ENCODE measurements at regions not wholly inside any gene's neighbourhood (a gene's known extent, or its start where the extent isn't known, plus 50 kb on each side); places are given as distances from the start of the nearest gene placed in this dataset.

DNA sequence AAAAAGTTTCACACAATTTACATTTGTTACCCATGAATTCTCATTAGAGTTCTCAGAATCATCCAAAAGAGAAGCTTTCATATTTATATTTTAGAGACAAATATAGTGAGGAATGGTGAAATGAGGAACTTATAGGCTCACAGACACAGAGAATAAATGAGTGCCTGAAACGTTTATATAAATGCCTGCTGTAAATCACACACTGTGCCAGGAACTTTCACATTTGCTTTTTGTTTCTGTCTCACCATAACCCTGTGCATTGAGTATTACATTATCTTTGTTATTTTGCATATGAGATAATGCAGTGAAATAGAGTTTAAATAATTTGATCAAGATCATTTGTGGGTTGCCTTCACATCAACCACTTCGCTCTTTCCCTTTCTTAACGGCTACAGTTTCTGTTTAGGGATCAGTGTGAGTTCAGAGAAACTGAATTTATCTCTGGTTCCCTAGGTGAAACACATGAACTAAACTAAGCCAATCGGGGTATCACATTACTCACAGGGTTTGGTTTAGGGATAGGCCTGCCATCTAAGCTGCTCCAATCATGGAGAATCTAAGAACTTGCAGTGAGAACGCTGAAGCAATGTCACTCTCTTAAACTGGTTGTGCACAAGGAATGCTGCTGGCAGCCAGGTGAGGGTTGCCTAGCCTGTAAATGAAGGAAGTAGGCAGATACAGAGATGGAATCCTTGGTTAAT, 1339.2 kb upstream of the TENM4 start:
- Histone ChIP-seq H3K9me3 (ENCODE audit: low read length) (no peaks in the 10 kb centered on the region), H3K9ac (ENCODE audit: low read length) (no peak overlapping the region)

DNA sequence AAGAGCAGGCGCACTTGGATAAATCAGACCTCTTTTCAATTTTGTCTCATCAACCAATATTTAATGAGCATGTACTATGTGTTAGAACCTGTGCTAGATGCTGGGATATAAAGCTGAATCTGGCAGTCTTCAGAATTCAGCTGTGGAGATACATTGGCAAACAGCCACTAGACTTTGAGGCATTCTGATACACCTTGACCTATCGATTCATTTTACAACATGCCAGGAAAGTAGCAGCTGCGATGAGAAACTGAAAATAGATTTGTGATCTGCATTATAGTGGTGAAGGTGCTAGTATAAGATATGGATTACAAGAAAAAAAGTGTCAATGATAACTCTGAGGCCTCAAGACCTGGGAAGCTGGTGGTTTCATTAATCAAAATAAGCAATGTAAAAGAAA, 1338.1 kb upstream of the TENM4 start:
- H3K4me3 ChIP-seq (ENCODE audit: low read depth in 1 of 2, low read length in 2 of 2) = no peak overlapping the region
- H3K27ac ChIP-seq (ENCODE audit: low read depth, low read length) = no peak overlapping the region
- H3K9me3 ChIP-seq (ENCODE audit: low read length) = no peaks in the 10 kb centered on the region
- no peaks in the 10 kb centered on the region for H3K4me1 ChIP-seq (ENCODE audit: insufficient read depth, low read length)
- H3K9ac ChIP-seq (ENCODE audit: low read length) = no peak overlapping the region
- H3K36me3 ChIP-seq (ENCODE audit: insufficient read depth, low read length) = no peaks in the 10 kb centered on the region
- H3K27me3 ChIP-seq (ENCODE audit: control insufficient read depth in 1 of 2, insufficient read depth in 2 of 2, low read length in 2 of 2) = no peaks in the 10 kb centered on the region

More for the DNA sequence above, 1339.2 kb upstream of the TENM4 start:
- no peaks in the 10 kb centered on the region for H3K36me3 ChIP-seq (ENCODE audit: insufficient read depth, low read length)
- no peaks in the 10 kb centered on the region for H3K27me3 ChIP-seq (ENCODE audit: control insufficient read depth in 1 of 2, insufficient read depth in 2 of 2, low read length in 2 of 2)
- H3K27ac ChIP-seq (ENCODE audit: low read depth, low read length) = no peak overlapping the region
- H3K4me3 ChIP-seq (ENCODE audit: low read depth in 1 of 2, low read length in 2 of 2) = no peak overlapping the region
- H3K4me1 ChIP-seq (ENCODE audit: insufficient read depth, low read length) = no peaks in the 10 kb centered on the region

DNA sequence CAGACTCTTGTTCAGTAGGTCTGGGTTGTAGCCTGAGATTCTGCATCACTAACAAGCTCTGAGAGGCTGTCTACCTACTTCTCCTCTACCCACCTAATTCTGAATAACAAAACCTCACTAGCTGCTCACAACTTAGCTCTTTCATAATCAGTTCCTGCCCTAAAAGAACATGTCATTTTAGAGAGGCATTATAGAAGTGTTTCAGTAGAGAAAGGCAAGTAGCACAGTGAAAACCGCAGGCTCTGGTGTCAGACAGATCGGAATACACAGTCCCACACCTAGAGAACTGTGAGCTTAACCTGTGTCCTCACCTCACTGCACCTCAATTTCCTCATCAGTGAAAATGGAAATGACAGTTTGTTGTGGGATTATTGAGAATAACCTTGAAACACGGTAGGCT, 1337.6 kb upstream of the TENM4 start:
- Histone ChIP-seq H3K36me3 (ENCODE audit: insufficient read depth, low read length) (no peaks in the 10 kb centered on the region), H3K9me3 (ENCODE audit: low read length) (no peaks in the 10 kb centered on the region), H3K9ac (ENCODE audit: low read length) (no peak overlapping the region), H3K27ac (ENCODE audit: low read depth, low read length) (no peak overlapping the region), H3K27me3 (ENCODE audit: control insufficient read depth in 1 of 2, insufficient read depth in 2 of 2, low read length in 2 of 2) (no peaks in the 10 kb centered on the region), H3K4me3 (ENCODE audit: low read depth in 1 of 2, low read length in 2 of 2) (no peak overlapping the region), H3K4me1 (ENCODE audit: insufficient read depth, low read length) (no peaks in the 10 kb centered on the region)

DNA sequence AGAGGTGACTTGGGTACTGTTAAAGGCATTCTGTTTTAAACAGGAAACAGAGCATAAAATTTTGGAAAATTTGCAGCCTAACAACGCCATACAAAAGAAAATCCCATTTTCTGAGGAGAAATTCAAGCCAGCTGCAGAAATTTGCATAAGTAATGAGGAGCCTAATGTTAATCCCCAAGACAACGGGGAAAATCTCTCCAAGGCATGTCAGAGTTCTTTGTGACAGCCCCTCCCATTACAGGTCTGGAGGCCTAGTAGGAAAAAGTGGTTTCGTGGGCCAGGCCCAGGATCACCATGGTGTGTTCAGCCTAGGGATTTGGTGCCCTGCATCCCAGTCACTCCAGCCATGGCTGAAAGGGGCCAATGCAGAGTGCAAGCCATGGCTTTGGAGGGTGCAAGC, 1333.1 kb upstream of the TENM4 start:
- Histone ChIP-seq H3K27me3 (ENCODE audit: control insufficient read depth in 1 of 2, insufficient read depth in 2 of 2, low read length in 2 of 2) (no peaks in the 10 kb centered on the region), H3K36me3 (ENCODE audit: insufficient read depth, low read length) (no peaks in the 10 kb centered on the region), H3K4me1 (ENCODE audit: insufficient read depth, low read length) (no peaks in the 10 kb centered on the region), H3K27ac (ENCODE audit: low read depth, low read length) (no peak overlapping the region), H3K9ac (ENCODE audit: low read length) (no peak overlapping the region), H3K4me3 (ENCODE audit: low read depth in 1 of 2, low read length in 2 of 2) (no peak overlapping the region), H3K9me3 (ENCODE audit: low read length) (no peaks in the 10 kb centered on the region)

DNA sequence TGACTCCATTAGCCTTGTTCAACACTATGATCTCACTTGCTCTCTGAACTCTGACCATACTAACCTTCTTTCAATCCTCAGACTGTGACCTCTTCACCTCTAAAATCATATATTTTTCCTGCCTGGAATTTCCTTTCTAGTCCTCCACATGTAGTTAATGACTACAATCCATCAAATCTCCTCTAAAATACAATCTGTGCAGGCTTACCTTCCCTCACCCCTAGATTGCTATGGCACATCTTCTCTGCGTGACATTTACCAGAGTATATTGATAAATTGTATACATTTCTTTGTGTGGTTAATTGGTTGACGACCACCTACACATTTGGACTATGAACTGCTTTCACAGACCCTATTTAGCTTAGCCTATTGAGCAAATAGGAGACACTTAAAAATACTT, 1330.2 kb upstream of the TENM4 start:
- Histone ChIP-seq H3K9me3 (ENCODE audit: low read length) (no peaks in the 10 kb centered on the region), H3K4me1 (ENCODE audit: insufficient read depth, low read length) (no peaks in the 10 kb centered on the region), H3K36me3 (ENCODE audit: insufficient read depth, low read length) (no peaks in the 10 kb centered on the region), H3K27me3 (ENCODE audit: control insufficient read depth in 1 of 2, insufficient read depth in 2 of 2, low read length in 2 of 2) (no peaks in the 10 kb centered on the region), H3K4me3 (ENCODE audit: low read depth in 1 of 2, low read length in 2 of 2) (no peak overlapping the region), H3K9ac (ENCODE audit: low read length) (no peak overlapping the region), H3K27ac (ENCODE audit: low read depth, low read length) (no peak overlapping the region)

DNA sequence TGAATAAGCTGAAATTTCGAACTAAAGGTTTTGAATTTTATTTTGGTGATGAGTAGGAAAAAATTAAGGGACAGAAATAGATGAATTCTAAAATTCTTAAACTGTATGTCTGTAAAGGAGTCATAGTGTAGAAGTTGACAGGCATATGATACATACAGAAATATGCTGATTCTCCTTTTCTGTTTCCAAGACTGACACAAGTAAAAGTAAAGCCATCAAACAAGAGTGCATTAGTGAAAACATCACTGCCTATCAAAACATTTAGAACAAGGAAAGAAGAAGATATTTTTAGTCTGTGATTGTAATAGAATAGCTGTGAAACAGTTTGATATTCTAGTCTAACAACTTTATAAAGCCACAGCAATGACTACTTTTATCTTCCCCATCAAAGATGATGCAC, 1318.0 kb upstream of the TENM4 start:
- no peak overlapping the region for H3K4me3 ChIP-seq (ENCODE audit: low read depth in 1 of 2, low read length in 2 of 2)
- H3K27me3 ChIP-seq (ENCODE audit: control insufficient read depth in 1 of 2, insufficient read depth in 2 of 2, low read length in 2 of 2) = no peaks in the 10 kb centered on the region
- H3K4me1 ChIP-seq (ENCODE audit: insufficient read depth, low read length) = no peaks in the 10 kb centered on the region
- H3K27ac ChIP-seq (ENCODE audit: low read depth, low read length) = no peak overlapping the region
- no peaks in the 10 kb centered on the region for H3K36me3 ChIP-seq (ENCODE audit: insufficient read depth, low read length)
- H3K9me3 ChIP-seq (ENCODE audit: low read length) = no peaks in the 10 kb centered on the region
- no peak overlapping the region for H3K9ac ChIP-seq (ENCODE audit: low read length)

DNA sequence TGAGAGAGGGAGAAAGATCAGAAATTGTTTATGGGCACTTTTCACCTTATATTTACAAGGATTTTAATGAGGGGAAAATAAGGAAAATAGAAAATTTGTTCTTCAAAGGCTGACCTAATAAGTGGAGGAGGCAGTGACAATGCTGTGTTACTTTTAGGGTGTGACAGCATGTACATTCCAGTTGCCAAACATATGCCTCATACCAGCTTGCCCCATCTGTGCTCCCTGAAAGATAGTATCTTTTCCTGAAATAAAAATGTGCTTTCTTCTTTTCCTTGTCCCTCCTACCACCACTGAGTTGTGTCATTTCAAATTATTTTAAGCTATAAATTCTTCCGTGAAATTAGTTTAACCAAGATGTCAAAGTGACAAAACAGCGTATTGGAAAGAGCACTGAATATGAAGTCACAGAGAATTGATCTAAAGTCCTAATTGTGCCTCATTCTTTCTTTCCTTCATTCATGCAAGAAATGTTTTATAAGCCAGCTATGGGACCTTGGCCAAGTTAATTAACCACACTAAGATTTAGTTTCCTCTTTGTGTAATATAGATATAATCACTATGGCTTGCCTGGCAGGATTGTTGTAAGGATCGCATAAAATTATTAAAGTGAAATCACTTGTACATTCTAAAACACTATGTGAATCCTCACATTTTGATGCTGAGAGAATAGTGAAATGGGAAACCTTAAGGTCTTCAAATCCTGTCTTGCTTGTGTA, 1307.5 kb upstream of the TENM4 start:
- Histone ChIP-seq H3K9ac (ENCODE audit: low read length) (no peak overlapping the region), H3K4me3 (ENCODE audit: low read depth in 1 of 2, low read length in 2 of 2) (no peak overlapping the region), H3K9me3 (ENCODE audit: low read length) (no peaks in the 10 kb centered on the region), H3K27me3 (ENCODE audit: control insufficient read depth in 1 of 2, insufficient read depth in 2 of 2, low read length in 2 of 2) (no peaks in the 10 kb centered on the region), H3K4me1 (ENCODE audit: insufficient read depth, low read length) (no peaks in the 10 kb centered on the region), H3K36me3 (ENCODE audit: insufficient read depth, low read length) (no peaks in the 10 kb centered on the region), H3K27ac (ENCODE audit: low read depth, low read length) (no peak overlapping the region)

DNA sequence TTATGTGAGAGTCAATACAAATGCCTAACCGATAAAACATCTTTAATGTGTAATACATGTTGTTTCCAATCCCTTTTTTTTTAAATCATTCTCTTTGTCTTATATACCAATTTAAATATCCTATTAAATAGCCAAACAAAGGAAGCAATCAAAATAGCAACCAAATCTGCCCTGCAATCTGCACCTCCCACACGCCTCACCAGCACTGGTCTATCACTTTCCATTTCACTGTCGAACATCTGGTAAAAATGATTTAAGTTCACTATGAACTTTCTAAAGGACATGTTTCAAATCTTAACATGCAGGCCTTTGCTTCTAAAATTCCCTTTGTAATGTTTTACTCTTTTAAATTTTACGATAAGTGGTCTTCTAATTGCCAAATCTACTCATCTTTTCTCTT, 1305.5 kb upstream of the TENM4 start:
- no peak overlapping the region for H3K4me3 ChIP-seq (ENCODE audit: low read depth in 1 of 2, low read length in 2 of 2)
- H3K27ac ChIP-seq (ENCODE audit: low read depth, low read length) = no peak overlapping the region
- no peaks in the 10 kb centered on the region for H3K27me3 ChIP-seq (ENCODE audit: control insufficient read depth in 1 of 2, insufficient read depth in 2 of 2, low read length in 2 of 2)
- no peak overlapping the region for H3K9ac ChIP-seq (ENCODE audit: low read length)
- no peaks in the 10 kb centered on the region for H3K36me3 ChIP-seq (ENCODE audit: insufficient read depth, low read length)
- no peaks in the 10 kb centered on the region for H3K4me1 ChIP-seq (ENCODE audit: insufficient read depth, low read length)
- H3K9me3 ChIP-seq (ENCODE audit: low read length) = no peaks in the 10 kb centered on the region

DNA sequence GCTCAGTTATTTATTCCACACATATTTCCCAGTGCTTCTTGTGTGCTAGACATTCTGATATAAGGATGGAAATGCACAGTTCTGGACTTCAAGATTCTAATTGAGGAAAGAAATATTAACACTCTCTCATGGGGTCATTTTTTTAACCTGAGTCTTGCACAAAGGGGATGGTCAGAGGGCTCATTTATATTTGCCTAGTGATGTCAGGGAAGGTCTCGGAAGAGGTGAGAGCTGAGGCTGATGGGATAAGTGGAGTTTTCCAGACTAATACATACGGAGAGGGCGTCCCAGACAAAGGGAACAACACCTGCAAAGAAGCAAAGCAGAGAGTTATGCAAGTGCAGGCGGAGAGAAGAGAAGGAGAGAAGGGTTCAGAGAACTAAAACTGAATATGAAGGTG, 1304.6 kb upstream of the TENM4 start:
- no peaks in the 10 kb centered on the region for H3K36me3 ChIP-seq (ENCODE audit: insufficient read depth, low read length)
- H3K4me1 ChIP-seq (ENCODE audit: insufficient read depth, low read length) = no peaks in the 10 kb centered on the region
- H3K9me3 ChIP-seq (ENCODE audit: low read length) = no peaks in the 10 kb centered on the region
- no peak overlapping the region for H3K27ac ChIP-seq (ENCODE audit: low read depth, low read length)
- no peak overlapping the region for H3K9ac ChIP-seq (ENCODE audit: low read length)
- no peak overlapping the region for H3K4me3 ChIP-seq (ENCODE audit: low read depth in 1 of 2, low read length in 2 of 2)
- H3K27me3 ChIP-seq (ENCODE audit: control insufficient read depth in 1 of 2, insufficient read depth in 2 of 2, low read length in 2 of 2) = no peaks in the 10 kb centered on the region

DNA sequence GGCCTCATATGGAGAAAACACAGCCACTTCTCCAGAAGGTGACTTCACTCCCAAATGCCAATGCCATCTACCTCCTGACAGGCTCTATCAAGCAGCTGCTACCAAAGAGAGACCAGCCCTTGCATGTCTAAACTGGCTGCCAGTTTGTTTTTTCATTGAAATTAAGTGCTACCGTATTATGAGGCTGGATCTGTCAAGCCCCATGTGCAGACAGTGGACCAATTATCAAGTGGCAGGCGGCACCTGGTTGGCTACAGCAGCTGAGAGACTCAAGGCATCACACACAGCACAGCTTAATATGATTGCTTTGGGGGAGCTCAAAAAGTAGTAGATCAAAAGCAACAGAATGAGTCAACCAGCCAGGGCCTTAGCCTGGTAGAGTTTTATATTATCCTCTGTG, 1293.0 kb upstream of the TENM4 start:
- no peaks in the 10 kb centered on the region for H3K4me1 ChIP-seq (ENCODE audit: insufficient read depth, low read length)
- no peak overlapping the region for H3K4me3 ChIP-seq (ENCODE audit: low read depth in 1 of 2, low read length in 2 of 2)
- H3K27ac ChIP-seq (ENCODE audit: low read depth, low read length) = no peak overlapping the region
- H3K36me3 ChIP-seq (ENCODE audit: insufficient read depth, low read length) = no peaks in the 10 kb centered on the region
- H3K9ac ChIP-seq (ENCODE audit: low read length) = no peak overlapping the region
- H3K27me3 ChIP-seq (ENCODE audit: control insufficient read depth in 1 of 2, insufficient read depth in 2 of 2, low read length in 2 of 2) = no peaks in the 10 kb centered on the region
- H3K9me3 ChIP-seq (ENCODE audit: low read length) = no peaks in the 10 kb centered on the region

DNA sequence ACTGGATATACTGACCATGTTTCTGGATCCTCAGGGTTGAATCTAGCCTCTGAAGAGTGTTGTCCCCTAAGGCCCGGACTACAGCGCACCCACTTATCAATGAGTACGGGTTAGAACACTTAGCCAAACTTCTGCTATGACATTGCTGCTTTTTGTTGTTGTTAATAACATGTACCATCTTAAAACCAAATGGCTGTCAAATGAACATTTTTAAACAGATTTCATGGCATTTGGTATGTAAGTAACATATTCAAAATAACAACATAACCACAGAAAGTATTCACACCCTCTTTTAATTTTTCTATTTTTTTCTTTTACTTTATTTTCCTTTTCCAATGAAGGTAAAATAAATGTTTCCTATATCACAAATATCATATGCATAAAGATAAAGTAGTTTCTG, 1292.5 kb upstream of the TENM4 start:
- Histone ChIP-seq H3K4me1 (ENCODE audit: insufficient read depth, low read length) (no peaks in the 10 kb centered on the region), H3K36me3 (ENCODE audit: insufficient read depth, low read length) (no peaks in the 10 kb centered on the region), H3K4me3 (ENCODE audit: low read depth in 1 of 2, low read length in 2 of 2) (no peak overlapping the region), H3K9ac (ENCODE audit: low read length) (no peak overlapping the region), H3K27ac (ENCODE audit: low read depth, low read length) (no peak overlapping the region), H3K27me3 (ENCODE audit: control insufficient read depth in 1 of 2, insufficient read depth in 2 of 2, low read length in 2 of 2) (no peaks in the 10 kb centered on the region), H3K9me3 (ENCODE audit: low read length) (no peaks in the 10 kb centered on the region)

DNA sequence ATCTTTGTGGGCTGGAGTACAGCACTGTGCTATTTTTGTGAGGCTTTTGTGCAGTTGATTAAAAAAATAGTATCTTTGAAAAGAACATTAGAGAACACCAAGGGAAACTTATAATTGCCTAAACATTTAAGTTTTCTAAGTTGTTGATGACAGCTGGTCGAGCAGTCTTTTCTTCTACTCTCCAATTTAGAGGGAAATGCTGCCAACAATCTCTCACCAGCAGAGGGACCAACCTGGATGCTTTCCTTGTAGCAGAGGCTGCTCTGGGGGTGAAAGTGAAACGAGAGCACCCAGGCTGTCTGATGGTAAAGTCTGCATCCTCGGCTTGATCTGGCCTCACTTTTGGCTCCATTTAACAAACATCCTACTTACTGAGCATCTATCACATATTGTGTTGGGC, 1286.5 kb upstream of the TENM4 start:
- Histone ChIP-seq H3K4me3 (ENCODE audit: low read depth in 1 of 2, low read length in 2 of 2) (no peak overlapping the region), H3K27ac (ENCODE audit: low read depth, low read length) (no peak overlapping the region), H3K27me3 (ENCODE audit: control insufficient read depth in 1 of 2, insufficient read depth in 2 of 2, low read length in 2 of 2) (no peaks in the 10 kb centered on the region), H3K9me3 (ENCODE audit: low read length) (no peaks in the 10 kb centered on the region), H3K4me1 (ENCODE audit: insufficient read depth, low read length) (no peaks in the 10 kb centered on the region), H3K9ac (ENCODE audit: low read length) (no peak overlapping the region), H3K36me3 (ENCODE audit: insufficient read depth, low read length) (no peaks in the 10 kb centered on the region)

Measured in muscle layer of colon (tissue), 2 donors.